ENCODE measurements at regions not wholly inside any gene's neighbourhood (a gene's known extent, or its start where the extent isn't known, plus 50 kb on each side); places are given as distances from the start of the nearest gene placed in this dataset.

DNA sequence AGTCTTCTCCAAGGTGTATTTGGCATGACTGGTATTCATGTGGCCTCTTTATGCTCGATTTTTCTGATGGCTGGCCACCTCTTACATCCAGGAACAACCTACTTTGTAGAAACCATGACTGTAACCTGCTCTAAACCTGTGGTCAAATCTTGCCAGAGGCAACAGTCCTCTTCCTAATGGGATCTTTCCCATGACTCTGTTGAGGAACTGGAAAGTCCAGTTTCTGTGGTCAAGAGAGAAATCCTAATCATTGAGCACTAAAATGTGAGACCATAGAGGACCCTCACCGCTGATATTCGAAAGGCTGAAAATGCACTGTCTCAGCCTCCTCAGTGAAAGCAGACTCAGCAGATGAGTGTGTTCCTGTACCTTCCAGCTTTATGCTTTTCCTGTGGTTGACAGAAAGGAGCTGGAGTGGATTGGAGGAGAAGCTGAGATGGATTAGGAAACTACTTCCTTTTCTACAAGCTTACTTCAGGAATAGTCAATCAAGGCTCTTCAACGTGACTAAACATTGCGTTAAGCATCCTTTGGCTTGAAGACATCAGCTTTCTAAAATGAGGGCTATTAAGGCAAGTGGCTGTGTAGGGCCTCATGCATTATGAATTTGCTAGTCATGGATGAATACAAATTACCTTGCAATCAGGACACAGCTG is 69.7 kb upstream of the DAPK1 start:
- DNase-seq = no peak

- DNase-seq = no peak
These were observed 69.0 kb upstream of the DAPK1 start for GRCh38 chr9:87428659-87429058.

DNA sequence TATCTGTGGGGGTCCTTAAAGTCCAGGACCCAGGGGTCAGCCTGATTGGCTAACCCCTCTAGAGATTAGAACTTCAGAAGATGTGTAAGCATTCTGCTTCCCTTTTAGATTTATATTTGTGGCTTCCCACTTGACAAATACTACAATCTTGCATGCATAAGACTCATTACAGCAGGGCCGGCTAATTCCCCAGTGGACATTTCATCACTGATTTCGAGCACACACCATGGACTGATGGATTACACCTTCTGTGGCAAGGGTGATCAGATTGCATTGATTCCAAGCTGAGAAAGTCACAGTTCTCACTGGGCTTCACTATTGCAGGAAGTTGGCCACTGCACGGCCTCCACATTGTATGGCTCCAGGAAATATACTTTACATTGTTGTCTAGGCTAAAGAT is 65.8 kb upstream of the DAPK1 start:
- no peak for DNase-seq

GRCh38 chr9:87433853-87434252 is 63.8 kb upstream of the DAPK1 start:
- no peak for DNase-seq

DNA sequence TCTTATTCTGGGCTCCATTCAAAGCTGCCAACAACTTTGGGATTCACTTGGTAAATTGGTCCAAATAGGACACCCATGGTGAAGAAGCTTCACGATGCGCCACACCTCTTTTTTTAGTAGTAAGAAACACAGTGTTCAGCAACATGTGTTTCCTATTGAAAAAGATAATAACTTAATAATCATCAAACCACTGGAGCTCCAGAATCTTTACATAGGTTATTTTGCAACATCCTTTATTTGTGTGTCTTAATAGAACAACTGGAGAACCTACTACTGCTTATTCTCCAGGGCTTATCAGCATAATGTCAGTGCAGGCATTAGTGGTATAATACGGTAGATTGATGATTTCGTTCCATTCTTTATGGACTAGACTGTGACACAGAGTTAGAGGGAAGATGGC is 63.3 kb upstream of the DAPK1 start:
- DNase-seq = no peak

DNA sequence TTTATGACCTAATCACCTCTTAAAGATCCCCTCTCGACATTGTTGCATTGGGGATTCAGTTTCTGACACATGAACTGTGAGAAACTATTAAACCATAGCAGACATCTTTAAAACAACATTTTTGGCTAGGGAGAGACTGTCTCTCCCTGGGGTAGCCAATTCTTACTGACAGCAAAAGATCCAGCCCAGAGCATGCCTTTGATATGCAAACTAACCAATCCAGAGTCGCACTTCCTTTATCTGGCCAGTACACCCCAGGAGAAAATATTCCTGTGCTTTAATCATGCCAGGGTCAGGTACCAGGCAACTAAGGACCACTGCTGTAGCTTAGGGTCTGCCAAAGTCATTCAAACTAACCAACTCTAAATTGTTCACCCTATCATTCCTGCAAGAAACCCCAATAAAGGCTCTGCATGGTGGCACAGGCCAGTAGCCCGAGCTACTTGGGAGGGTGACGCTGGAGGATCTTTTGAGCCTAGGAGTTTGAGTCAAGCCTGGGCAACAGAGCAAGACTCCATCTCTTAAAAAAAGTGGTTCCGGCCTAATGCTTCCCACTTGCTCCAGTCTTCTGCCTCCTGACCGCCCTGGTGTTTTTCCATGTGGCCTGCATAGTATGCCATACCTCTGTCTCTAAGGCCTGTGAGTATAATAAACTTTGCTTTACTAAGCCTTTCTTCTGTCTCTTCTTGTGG is 62.3 kb upstream of the DAPK1 start:
- DNase-seq = no peak

- no peak for DNase-seq
These were observed 61.0 kb upstream of the DAPK1 start for GRCh38 chr9:87436716-87437115.

GRCh38 chr9:87437966-87438365 is 59.7 kb upstream of the DAPK1 start:
- DNase-seq = no peak

GRCh38 chr9:87441251-87441650 is 56.4 kb upstream of the DAPK1 start:
- no peak for DNase-seq

GRCh38 chr9:87442451-87442850 is 55.2 kb upstream of the DAPK1 start:
- DNase-seq = no peak

DNA sequence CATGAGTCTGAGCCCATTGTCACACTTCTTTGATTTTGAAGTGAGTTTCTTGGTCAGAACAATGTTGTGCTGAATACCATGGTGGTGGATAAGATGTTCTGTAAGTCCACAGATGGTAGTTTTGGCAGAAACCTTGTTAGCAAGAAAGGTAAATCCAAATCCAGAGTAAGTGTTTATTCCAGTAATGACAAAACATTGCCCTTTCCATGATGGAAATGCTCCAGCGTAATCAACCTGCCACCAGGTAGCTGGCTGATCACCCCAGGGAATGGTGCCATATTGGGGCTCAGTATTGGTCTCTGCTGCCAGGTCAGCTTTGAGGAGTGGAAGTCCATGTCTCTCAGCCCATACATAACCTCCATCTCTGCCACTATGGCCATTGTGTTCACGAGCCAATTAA is 54.7 kb upstream of the DAPK1 start:
- DNase-seq = no peak

DNA sequence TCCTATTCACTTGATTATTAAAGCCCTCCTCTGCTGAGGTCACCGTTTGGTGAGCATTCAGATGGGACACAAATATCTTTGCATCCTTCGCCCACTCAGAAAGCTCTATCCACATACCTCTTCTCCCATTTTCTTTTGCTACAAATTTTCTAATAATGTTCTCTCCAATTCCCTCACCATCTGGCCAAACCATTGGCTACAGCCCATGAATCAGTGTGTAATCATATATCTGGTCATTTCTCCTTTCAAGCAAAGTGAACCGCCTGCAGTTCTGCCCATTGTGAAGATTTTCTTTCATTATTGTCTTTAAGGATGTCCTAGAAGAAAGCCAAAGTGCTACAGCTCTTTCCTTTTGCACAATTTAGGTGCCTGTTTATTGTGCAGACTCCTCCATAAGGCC is 54.2 kb upstream of the DAPK1 start:
- DNase-seq = no peak

DNA sequence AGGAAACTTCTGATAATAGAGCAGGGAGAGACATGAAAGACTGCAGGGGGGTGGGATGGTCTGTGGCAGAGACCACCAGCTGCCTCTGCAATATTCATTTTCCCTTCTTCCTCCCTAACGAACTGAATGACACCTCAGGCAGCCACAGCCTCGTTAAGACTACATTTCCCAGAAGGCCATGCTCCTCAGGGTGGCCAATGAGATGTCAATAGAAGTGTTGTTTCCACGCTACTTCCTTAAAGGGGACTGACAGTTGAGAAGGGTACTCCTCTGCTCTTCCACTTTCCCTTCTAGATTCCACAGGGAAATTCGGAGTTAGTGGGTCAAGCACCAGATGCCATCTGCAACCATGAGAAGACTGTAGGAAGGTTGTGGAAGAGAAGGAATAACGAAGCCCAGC is 52.0 kb upstream of the DAPK1 start:
- DNase-seq = no peak

GRCh38 chr9:87446527-87446926 is 51.1 kb upstream of the DAPK1 start:
- no peak for DNase-seq

DNA sequence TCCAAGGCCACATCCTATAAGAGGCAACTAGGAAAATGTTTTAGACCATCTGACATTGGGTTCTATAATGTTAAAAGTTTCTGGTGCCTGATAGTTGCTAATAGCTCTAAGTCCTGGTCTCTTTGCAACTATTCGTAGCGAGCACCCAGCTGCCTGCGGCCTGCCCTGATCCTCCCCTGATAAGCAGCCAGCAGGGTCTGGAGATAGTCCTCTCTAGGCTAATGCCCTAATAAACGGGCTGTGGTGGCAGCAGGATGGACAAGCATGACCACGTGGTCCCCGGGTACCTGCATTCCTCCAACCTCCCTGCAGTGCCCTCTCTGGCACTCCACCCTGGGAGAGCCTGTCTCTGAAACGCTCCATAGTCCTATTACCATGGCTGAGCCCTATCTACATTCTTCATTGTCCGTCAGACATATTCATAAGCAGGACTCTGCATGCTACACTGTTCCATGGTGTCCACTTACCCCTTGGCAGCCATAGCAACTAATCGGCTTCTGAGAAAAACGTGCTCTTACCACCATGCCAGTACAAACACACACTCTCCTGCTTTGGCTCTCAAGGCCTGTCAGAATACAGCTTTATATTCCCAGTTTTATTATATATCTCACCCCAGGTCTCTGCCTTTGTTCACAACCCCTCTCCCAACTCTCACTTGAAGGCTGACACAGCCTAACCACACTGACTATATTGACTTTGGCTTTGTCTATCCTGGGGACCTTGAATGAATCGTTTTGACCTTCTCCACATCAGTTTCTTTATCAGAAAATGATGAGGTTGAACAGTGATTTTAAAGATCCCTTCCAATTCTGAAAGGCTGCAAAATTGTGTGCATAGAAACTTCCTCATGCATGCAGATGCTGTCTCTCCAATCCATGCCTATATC is 49.9 kb upstream of the DAPK1 start:
- no peak for DNase-seq
